ENCODE measurements at regions not wholly inside any gene's neighbourhood (a gene's known extent, or its start where the extent isn't known, plus 50 kb on each side); places are given as distances from the start of the nearest gene placed in this dataset.

DNA sequence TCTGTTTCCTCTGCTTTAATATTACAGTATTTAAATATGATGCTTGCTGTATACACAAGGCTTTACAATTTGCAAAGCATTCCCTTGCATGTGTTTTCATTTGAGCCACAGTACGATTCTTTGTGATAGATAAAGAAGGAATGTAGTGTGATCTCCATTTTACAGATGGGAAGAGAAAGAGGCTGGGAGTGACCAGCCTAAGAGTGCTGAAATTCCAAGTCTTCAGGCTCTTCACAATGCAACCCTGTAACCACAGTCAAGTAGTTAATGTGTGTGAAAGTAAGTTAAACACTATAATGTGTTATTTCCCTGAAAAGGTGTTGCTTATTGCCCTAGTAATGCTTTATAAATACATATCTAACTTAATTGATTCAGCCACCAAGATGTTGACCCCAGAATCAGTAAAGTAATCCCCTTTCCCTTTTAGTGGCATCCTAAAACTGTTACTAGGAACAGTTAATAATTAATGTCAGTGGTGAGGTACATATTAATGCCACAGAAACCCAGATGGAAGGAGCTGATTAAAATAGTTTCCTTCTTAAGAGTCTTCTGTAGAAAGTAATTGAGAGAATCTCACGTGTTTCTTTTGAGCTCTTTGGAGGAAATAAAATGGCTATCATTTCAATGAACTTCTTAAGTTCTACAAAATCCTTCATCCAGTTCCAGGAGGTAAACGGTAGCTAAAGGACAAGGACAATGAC is 110.4 kb downstream of the IL12A start:
- TF ChIP-seq CTCF (conservative IDR thresholded peaks at IDR 0.05; ENCODE audit: low read depth, low read length) = no peak
- TF ChIP-seq EZH2 (IDR thresholded peaks at IDR 0.05; ENCODE audit: low read length, unreplicated experiment) = no peak
- TF ChIP-seq EZH2phosphoT487 (IDR thresholded peaks at IDR 0.05; ENCODE audit: borderline replicate concordance, low read length) = no peak
